ENCODE measurements at regions not wholly inside any gene's neighbourhood (a gene's known extent, or its start where the extent isn't known, plus 50 kb on each side); places are given as distances from the start of the nearest gene placed in this dataset.

- Histone ChIP-seq H3K36me3 (ENCODE audit: low read depth, missing control alignments) (no peaks in the 10 kb centered on the region), H3K27me3 (no peaks in the 10 kb centered on the region), H3K27ac (no peak overlapping the region), H3K4me3 (no peak overlapping the region), H3K4me1 (no peaks in the 10 kb centered on the region), H3K9me3 (no peaks in the 10 kb centered on the region)
- WGBS, 2 donors, result 65 to 89% methylated on average over 1 of the region's 1 CpG
- intact Hi-C loops (cut with DNase I; ENCODE audit: low total_unique reads), result no loop called here
- TF ChIP-seq POLR2A (IDR thresholded peaks at IDR 0.05) (no peak), CTCF (IDR thresholded peaks at IDR 0.05) (no peak)
- DNase-seq, result no peak
These were observed 105.8 kb upstream of the ATXN7L3B start for GRCh38 chr12:74431801-74432200.

GRCh38 chr12:74440469-74440868 is 97.2 kb upstream of the ATXN7L3B start:
- intact Hi-C loops (cut with DNase I; ENCODE audit: low total_unique reads), result no loop called here
- H3K4me1 ChIP-seq, result no peaks in the 10 kb centered on the region
- no peak for DNase-seq
- H3K4me3 ChIP-seq, result no peak overlapping the region
- H3K27ac ChIP-seq, result no peak overlapping the region
- H3K27me3 ChIP-seq, result no peaks in the 10 kb centered on the region
- no peaks in the 10 kb centered on the region for H3K9me3 ChIP-seq
- no peak for TF ChIP-seq CTCF (IDR thresholded peaks at IDR 0.05)
- no peak for TF ChIP-seq POLR2A (IDR thresholded peaks at IDR 0.05)
- H3K36me3 ChIP-seq (ENCODE audit: low read depth, missing control alignments), result no peaks in the 10 kb centered on the region

- no peak for DNase-seq
- 76 to 80% methylated on average over 4 of the region's 4 CpGs for WGBS, 2 donors
- TF ChIP-seq CTCF (IDR thresholded peaks at IDR 0.05), result no peak
- TF ChIP-seq POLR2A (IDR thresholded peaks at IDR 0.05), result no peak
These were observed 95.8 kb upstream of the ATXN7L3B start for GRCh38 chr12:74441872-74442271.

GRCh38 chr12:74446466-74446865 is 91.2 kb upstream of the ATXN7L3B start:
- WGBS, 2 donors, result 55 to 62% methylated on average over 2 of the region's 2 CpGs
- no peaks in the 10 kb centered on the region for H3K36me3 ChIP-seq (ENCODE audit: low read depth, missing control alignments)
- TF ChIP-seq CTCF (IDR thresholded peaks at IDR 0.05), result no peak
- no peak for TF ChIP-seq POLR2A (IDR thresholded peaks at IDR 0.05)
- no peak for DNase-seq
- no peaks in the 10 kb centered on the region for H3K27me3 ChIP-seq
- H3K4me3 ChIP-seq, result no peak overlapping the region
- H3K4me1 ChIP-seq, result no peaks in the 10 kb centered on the region
- intact Hi-C loops (cut with DNase I; ENCODE audit: low total_unique reads), result no loop called here
- H3K9me3 ChIP-seq, result no peaks in the 10 kb centered on the region
- H3K27ac ChIP-seq, result no peak overlapping the region

More at GRCh38 chr12:74441872-74442271, 95.8 kb upstream of the ATXN7L3B start:
- no peaks in the 10 kb centered on the region for H3K9me3 ChIP-seq
- H3K4me3 ChIP-seq, result no peak overlapping the region
- no peak overlapping the region for H3K27ac ChIP-seq
- H3K36me3 ChIP-seq (ENCODE audit: low read depth, missing control alignments), result no peaks in the 10 kb centered on the region
- H3K4me1 ChIP-seq, result no peaks in the 10 kb centered on the region
- H3K27me3 ChIP-seq, result no peaks in the 10 kb centered on the region
- intact Hi-C loops (cut with DNase I; ENCODE audit: low total_unique reads), result no loop called here

GRCh38 chr12:74449872-74450271 is 87.8 kb upstream of the ATXN7L3B start:
- no peaks in the 10 kb centered on the region for H3K27me3 ChIP-seq
- H3K4me1 ChIP-seq, result no peaks in the 10 kb centered on the region
- 79 to 80% methylated on average over 2 of the region's 2 CpGs for WGBS, 2 donors
- TF ChIP-seq CTCF (IDR thresholded peaks at IDR 0.05) (no peak), POLR2A (IDR thresholded peaks at IDR 0.05) (no peak)
- intact Hi-C loops (cut with DNase I; ENCODE audit: low total_unique reads), result no loop called here
- H3K36me3 ChIP-seq (ENCODE audit: low read depth, missing control alignments), result no peaks in the 10 kb centered on the region
- no peak overlapping the region for H3K4me3 ChIP-seq
- no peaks in the 10 kb centered on the region for H3K9me3 ChIP-seq
- H3K27ac ChIP-seq, result no peak overlapping the region
- no peak for DNase-seq

Data from testis (tissue), 2 donors.